RWPE1 (cell line): ENCODE measurements at regions not wholly inside any gene's neighbourhood (a gene's known extent, or its start where the extent isn't known, plus 50 kb on each side); places are given as distances from the start of the nearest gene placed in this dataset.
"Not testable (repeated sequence)": the region's sequence is repeated elsewhere in the genome, so short reads cannot be mapped to it uniquely, and the experiment has no call there.

ENCODE experiments used
- CTCF ChIA-PET: fragments of 350-600 bp; sonication (Branson Sonifier 250); formaldehyde crosslinking; extraction: SDS; loops from one replicate; lab custom pipeline; 2021; lab: Yijun Ruan, JAX
- POLR2A ChIA-PET: fragments of 400-600 bp; formaldehyde crosslinking; extraction: SDS; loops from one replicate; lab custom pipeline; 2020; ENCODE audit warnings: antibody characterized with exemption; ENCODE audit not compliant: low non-redundant PET; lab: Yijun Ruan, JAX
- DNase-seq: peaks from one replicate; pipeline ENCODE4 v3.0.0; 2012; ENCODE audit warnings: low spot score
- H3K27ac ChIP-seq: fragments of 450-650 bp; 2 replicates; pipeline ENCODE4 v1.5.1; 2017
- TF ChIP-seq, protein P1 (sequence below): fragments of 450-650 bp; conservative IDR thresholded peaks from 2 replicates; pipeline ENCODE4 v1.5.1; 2017; ENCODE audit warnings: low read depth, mild to moderate bottlenecking

DNA sequence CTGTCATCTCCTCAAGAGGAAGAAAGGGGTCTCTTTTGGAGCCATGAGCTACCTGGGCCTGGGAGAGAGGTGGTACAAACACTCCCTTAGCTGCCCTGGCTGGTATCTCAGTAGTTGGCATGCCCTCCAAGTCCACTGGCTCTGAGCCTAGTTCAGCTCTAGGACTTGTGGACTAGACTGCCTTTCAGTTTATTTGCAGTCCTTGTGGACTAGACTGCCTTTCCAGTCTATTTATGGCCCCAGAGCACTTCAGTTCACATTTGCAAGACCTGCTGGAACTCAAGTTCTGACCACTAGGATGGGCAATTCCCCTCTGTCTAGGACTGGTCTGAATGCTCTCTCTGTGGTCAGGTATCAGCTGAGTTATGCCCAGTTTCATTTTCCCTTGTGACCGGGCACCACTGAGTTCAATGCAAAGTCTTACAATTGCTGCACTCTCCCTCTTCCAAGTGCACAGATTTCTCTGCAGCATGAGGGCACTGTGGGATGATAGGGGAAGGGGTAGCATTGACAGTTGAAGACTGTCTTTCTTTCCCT lies 1019.0 kb downstream of the TAF11L14 start:
- POLR2A ChIA-PET = no interaction called here
- TF ChIP-seq, protein P1, sequence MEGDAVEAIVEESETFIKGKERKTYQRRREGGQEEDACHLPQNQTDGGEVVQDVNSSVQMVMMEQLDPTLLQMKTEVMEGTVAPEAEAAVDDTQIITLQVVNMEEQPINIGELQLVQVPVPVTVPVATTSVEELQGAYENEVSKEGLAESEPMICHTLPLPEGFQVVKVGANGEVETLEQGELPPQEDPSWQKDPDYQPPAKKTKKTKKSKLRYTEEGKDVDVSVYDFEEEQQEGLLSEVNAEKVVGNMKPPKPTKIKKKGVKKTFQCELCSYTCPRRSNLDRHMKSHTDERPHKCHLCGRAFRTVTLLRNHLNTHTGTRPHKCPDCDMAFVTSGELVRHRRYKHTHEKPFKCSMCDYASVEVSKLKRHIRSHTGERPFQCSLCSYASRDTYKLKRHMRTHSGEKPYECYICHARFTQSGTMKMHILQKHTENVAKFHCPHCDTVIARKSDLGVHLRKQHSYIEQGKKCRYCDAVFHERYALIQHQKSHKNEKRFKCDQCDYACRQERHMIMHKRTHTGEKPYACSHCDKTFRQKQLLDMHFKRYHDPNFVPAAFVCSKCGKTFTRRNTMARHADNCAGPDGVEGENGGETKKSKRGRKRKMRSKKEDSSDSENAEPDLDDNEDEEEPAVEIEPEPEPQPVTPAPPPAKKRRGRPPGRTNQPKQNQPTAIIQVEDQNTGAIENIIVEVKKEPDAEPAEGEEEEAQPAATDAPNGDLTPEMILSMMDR = no peak
- DNase-seq = no peak

DNA sequence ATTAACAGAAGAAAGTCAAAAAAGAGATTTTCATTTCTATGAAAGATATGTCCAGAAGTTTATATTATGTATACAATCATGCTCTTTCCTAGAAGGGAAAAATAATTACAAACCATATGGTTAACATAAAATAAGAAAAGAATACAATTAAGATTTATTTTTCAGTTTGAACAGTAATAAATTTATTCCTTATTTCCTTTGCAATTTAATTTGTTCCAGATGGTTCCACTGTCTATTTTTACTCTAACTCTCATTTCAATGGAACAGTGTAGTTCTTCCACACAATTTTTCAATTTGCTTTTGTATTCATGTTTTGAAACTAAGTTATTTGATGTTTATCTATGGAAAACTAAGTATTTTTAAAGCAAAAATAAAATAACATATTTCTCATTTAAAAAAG lies 1026.3 kb downstream of the TAF11L14 start:
- POLR2A ChIA-PET = no interaction called here
- no peak for DNase-seq
- CTCF ChIA-PET = no interaction called here
- no peak overlapping the region for H3K27ac ChIP-seq
- TF ChIP-seq, protein P1 = no peak

More for the DNA sequence above, 1019.0 kb downstream of the TAF11L14 start:
- CTCF ChIA-PET = interaction anchor here (0.6 kb wide), 1 partner anchor 215 kb away, joined by 3 read pairs; no protein-coding TSS in a partner anchor
- H3K27ac ChIP-seq = no peak overlapping the region

DNA sequence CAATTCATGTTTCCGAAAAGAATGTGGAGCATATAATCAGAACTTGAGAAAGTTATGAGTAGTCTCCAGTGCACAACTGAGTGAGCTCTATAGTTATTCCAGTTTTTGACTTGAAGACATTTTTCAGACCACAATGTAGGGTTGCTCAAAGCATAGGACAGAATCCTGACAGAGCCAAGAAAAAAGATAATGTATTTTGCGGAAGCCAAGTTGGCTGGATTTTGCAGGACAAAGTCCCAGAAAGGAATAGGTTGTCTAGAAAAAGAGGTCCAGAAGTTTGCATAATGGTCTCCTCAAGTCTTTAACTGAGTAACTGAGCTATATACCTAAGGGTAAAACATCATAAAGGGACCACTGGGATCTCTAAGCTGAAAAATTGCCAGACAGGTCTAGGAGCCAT lies 1028.0 kb downstream of the TAF11L14 start:
- no peak for DNase-seq
- no peak overlapping the region for H3K27ac ChIP-seq
- ChIA-PET POLR2A (no interaction called here), CTCF (no interaction called here)
- TF ChIP-seq, protein P1 = no peak

DNA sequence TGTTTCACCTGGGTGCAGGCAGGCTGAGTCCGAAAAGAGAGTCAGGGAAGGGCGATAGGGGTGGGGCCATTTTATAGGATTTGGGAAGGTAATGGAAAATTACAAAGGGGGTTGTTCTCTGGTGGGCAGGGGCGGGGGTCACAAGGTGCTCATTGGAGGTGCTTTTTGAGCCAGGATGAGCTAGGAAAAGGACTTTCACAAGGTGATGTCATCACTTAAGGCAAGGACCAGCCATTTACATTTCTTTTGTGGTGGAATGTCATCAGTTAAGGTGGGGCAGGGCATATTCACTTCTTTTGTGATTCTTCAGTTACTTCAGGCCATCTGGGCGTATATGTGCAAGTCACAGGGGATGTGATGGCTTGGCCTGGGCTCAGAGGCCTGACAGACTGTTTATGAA lies 1040.0 kb downstream of the TAF11L14 start:
- POLR2A ChIA-PET, CTCF ChIA-PET, H3K27ac ChIP-seq, DNase-seq: not testable (repeated sequence)

DNA sequence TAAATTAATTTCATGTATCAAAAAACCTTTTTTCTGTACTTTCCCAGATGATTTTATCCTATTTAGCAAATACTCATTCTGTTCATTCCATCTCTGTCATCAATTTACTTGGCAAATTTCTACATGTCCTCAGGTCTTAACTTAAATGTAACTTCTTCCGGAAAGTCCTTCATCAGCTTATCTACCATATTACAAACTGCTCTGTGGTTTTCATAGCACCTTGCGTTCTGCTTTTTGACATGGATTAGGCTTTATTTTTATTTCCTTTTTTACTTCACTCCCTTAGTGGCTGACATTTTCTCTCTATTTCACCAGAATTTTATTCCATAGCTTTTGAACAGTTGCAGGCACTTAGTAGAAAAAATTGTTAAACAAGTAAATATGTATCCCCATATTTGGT lies 1040.8 kb downstream of the TAF11L14 start:
- ChIA-PET POLR2A (no interaction called here), CTCF (no interaction called here)
- H3K27ac ChIP-seq = no peak overlapping the region
- TF ChIP-seq, protein P1 = no peak
- no peak for DNase-seq

DNA sequence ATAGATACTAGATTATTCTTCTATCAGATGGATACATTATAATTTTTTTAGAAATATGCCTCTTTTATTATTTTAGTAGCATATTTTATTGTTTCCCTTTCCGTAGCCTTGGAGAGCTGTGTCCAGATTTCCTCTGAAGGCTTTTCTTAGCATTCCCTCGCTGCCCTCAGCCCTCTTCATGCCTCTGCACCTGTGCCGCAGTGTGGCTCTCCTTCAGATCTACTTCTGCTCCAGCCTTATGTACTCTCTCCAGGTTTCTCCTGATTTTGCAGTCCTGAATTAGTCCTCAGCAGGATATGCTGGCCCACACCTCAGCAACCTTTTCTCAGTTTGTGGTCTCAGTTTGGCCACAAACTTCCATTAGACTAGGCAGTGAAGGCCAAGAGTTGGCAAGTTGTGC lies 1052.0 kb downstream of the TAF11L14 start:
- TF ChIP-seq, protein P1 = no peak
- ChIA-PET CTCF (interaction anchor here (1.0 kb wide), 1 partner anchor 8 kb away, joined by 4 read pairs; no protein-coding TSS in a partner anchor), POLR2A (no interaction called here)
- no peak overlapping the region for H3K27ac ChIP-seq
- no peak for DNase-seq

DNA sequence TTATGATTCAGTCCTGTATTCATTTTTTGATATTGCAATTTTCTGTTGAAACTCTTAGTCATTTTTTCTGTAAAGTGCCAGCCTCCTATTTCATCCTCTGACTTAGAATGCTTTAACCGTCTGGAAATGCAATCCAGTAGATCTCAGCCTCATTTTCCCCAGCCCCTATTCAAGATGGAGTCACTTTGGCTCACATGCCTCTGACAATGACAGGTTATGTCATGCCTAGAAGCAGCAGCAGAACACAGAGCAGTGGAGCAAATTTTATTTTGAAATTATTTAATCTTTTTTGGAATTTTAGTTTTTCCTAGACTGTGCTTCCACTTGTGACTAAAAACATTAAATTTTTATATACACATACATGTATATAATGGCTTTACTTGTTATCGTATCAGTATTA lies 1053.2 kb downstream of the TAF11L14 start:
- ChIA-PET POLR2A (no interaction called here), CTCF (interaction anchor here (0.7 kb wide), 1 partner anchor 1820 kb away, joined by 3 read pairs; no protein-coding TSS in a partner anchor)
- H3K27ac ChIP-seq = no peak overlapping the region
- no peak for DNase-seq
- TF ChIP-seq, protein P1 = no peak
